ENCODE measurements at regions not wholly inside any gene's neighbourhood (a gene's known extent, or its start where the extent isn't known, plus 50 kb on each side); places are given as distances from the start of the nearest gene placed in this dataset.

DNA sequence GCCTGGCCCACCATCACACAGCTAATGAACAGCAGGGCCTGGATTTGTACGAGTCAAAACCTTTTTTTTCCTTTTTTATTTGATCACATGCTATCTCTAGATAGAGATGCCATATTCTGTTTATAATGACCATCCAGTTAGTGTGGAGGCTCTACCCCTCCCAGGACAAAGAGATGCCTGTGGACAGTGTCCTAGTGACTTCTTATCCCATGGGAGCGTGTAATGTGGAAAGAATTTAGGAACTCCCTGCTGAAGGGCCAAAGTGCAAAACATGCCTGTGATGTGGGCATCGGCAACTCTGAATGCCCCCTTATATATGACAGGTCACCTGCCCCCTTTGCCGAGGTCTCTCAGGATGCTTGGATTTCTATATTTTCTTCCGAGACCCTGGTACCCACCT is 292.2 kb downstream of the RRAGC start:
- ATAC-seq (no peak), DNase-seq (ENCODE audit: low spot score) (no peak)
- Mint-ChIP-seq H3K4me1 (peaks cover 7% of the 10 kb centered on the region), H3K4me3 (no peak overlapping the region), H3K36me3 (ENCODE audit: low read depth) (no peaks in the 10 kb centered on the region), H3K27me3 (ENCODE audit: insufficient read depth, low read depth, poor library complexity) (peaks cover 3% of the 10 kb centered on the region), H3K27ac (no peak overlapping the region), H3K9me3 (no peaks in the 10 kb centered on the region)
- Histone ChIP-seq H2AFZ (no peak overlapping the region), H3K79me2 (replicated peaks; ENCODE audit: insufficient read depth) (no peaks in the 10 kb centered on the region), H3K4me1 (ENCODE audit: insufficient read depth) (no peaks in the 10 kb centered on the region), H3K27ac (ENCODE audit: low read depth) (no peak overlapping the region), H3K36me3 (ENCODE audit: insufficient read depth) (no peaks in the 10 kb centered on the region), H3F3A (replicated peaks; ENCODE audit: low read depth) (no peaks in the 10 kb centered on the region), H3K27me3 (ENCODE audit: insufficient read depth) (no peaks in the 10 kb centered on the region), H3K4me2 (no peak overlapping the region), H4K20me1 (replicated peaks; ENCODE audit: insufficient read depth) (0 out of 2 replicates have a peak, but pooled peaks cover 3% of the 10 kb centered on the region), H3K4me3 (no peak overlapping the region), H3K9me2 (ENCODE audit: insufficient read depth) (no peaks in the 10 kb centered on the region)
- TF ChIP-seq ZNF114 (CRISPR knock-in tag; IDR thresholded peaks at IDR 0.05) (no peak), ZNF331 (CRISPR knock-in tag; IDR thresholded peaks at IDR 0.05; ENCODE audit: low read depth) (no peak), CREB1 (CRISPR knock-in tag; IDR thresholded peaks at IDR 0.05; ENCODE audit: low read depth) (no peak), EZH2 (IDR thresholded peaks at IDR 0.05; ENCODE audit: low read depth, unreplicated experiment) (no peak), EZH2phosphoT487 (IDR thresholded peaks at IDR 0.05; ENCODE audit: unreplicated experiment) (no peak), POLR2AphosphoS5 (IDR thresholded peaks at IDR 0.05; ENCODE audit: low read depth) (no peak), STAT1 (IDR thresholded peaks at IDR 0.05; ENCODE audit: unreplicated experiment) (no peak), NANOG (IDR thresholded peaks at IDR 0.05; ENCODE audit: borderline replicate concordance) (no peak), JUNB (IDR thresholded peaks at IDR 0.05; ENCODE audit: unreplicated experiment) (no peak)
- TF ChIP-seq, protein P1, sequence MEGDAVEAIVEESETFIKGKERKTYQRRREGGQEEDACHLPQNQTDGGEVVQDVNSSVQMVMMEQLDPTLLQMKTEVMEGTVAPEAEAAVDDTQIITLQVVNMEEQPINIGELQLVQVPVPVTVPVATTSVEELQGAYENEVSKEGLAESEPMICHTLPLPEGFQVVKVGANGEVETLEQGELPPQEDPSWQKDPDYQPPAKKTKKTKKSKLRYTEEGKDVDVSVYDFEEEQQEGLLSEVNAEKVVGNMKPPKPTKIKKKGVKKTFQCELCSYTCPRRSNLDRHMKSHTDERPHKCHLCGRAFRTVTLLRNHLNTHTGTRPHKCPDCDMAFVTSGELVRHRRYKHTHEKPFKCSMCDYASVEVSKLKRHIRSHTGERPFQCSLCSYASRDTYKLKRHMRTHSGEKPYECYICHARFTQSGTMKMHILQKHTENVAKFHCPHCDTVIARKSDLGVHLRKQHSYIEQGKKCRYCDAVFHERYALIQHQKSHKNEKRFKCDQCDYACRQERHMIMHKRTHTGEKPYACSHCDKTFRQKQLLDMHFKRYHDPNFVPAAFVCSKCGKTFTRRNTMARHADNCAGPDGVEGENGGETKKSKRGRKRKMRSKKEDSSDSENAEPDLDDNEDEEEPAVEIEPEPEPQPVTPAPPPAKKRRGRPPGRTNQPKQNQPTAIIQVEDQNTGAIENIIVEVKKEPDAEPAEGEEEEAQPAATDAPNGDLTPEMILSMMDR (conservative IDR thresholded peaks at IDR 0.05; ENCODE audit: low read depth in 2 of 2): no peak
- TF ChIP-seq, protein P2, sequence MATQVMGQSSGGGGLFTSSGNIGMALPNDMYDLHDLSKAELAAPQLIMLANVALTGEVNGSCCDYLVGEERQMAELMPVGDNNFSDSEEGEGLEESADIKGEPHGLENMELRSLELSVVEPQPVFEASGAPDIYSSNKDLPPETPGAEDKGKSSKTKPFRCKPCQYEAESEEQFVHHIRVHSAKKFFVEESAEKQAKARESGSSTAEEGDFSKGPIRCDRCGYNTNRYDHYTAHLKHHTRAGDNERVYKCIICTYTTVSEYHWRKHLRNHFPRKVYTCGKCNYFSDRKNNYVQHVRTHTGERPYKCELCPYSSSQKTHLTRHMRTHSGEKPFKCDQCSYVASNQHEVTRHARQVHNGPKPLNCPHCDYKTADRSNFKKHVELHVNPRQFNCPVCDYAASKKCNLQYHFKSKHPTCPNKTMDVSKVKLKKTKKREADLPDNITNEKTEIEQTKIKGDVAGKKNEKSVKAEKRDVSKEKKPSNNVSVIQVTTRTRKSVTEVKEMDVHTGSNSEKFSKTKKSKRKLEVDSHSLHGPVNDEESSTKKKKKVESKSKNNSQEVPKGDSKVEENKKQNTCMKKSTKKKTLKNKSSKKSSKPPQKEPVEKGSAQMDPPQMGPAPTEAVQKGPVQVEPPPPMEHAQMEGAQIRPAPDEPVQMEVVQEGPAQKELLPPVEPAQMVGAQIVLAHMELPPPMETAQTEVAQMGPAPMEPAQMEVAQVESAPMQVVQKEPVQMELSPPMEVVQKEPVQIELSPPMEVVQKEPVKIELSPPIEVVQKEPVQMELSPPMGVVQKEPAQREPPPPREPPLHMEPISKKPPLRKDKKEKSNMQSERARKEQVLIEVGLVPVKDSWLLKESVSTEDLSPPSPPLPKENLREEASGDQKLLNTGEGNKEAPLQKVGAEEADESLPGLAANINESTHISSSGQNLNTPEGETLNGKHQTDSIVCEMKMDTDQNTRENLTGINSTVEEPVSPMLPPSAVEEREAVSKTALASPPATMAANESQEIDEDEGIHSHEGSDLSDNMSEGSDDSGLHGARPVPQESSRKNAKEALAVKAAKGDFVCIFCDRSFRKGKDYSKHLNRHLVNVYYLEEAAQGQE (IDR thresholded peaks at IDR 0.05; ENCODE audit: unreplicated experiment): no peak
- TF ChIP-seq, protein P3, sequence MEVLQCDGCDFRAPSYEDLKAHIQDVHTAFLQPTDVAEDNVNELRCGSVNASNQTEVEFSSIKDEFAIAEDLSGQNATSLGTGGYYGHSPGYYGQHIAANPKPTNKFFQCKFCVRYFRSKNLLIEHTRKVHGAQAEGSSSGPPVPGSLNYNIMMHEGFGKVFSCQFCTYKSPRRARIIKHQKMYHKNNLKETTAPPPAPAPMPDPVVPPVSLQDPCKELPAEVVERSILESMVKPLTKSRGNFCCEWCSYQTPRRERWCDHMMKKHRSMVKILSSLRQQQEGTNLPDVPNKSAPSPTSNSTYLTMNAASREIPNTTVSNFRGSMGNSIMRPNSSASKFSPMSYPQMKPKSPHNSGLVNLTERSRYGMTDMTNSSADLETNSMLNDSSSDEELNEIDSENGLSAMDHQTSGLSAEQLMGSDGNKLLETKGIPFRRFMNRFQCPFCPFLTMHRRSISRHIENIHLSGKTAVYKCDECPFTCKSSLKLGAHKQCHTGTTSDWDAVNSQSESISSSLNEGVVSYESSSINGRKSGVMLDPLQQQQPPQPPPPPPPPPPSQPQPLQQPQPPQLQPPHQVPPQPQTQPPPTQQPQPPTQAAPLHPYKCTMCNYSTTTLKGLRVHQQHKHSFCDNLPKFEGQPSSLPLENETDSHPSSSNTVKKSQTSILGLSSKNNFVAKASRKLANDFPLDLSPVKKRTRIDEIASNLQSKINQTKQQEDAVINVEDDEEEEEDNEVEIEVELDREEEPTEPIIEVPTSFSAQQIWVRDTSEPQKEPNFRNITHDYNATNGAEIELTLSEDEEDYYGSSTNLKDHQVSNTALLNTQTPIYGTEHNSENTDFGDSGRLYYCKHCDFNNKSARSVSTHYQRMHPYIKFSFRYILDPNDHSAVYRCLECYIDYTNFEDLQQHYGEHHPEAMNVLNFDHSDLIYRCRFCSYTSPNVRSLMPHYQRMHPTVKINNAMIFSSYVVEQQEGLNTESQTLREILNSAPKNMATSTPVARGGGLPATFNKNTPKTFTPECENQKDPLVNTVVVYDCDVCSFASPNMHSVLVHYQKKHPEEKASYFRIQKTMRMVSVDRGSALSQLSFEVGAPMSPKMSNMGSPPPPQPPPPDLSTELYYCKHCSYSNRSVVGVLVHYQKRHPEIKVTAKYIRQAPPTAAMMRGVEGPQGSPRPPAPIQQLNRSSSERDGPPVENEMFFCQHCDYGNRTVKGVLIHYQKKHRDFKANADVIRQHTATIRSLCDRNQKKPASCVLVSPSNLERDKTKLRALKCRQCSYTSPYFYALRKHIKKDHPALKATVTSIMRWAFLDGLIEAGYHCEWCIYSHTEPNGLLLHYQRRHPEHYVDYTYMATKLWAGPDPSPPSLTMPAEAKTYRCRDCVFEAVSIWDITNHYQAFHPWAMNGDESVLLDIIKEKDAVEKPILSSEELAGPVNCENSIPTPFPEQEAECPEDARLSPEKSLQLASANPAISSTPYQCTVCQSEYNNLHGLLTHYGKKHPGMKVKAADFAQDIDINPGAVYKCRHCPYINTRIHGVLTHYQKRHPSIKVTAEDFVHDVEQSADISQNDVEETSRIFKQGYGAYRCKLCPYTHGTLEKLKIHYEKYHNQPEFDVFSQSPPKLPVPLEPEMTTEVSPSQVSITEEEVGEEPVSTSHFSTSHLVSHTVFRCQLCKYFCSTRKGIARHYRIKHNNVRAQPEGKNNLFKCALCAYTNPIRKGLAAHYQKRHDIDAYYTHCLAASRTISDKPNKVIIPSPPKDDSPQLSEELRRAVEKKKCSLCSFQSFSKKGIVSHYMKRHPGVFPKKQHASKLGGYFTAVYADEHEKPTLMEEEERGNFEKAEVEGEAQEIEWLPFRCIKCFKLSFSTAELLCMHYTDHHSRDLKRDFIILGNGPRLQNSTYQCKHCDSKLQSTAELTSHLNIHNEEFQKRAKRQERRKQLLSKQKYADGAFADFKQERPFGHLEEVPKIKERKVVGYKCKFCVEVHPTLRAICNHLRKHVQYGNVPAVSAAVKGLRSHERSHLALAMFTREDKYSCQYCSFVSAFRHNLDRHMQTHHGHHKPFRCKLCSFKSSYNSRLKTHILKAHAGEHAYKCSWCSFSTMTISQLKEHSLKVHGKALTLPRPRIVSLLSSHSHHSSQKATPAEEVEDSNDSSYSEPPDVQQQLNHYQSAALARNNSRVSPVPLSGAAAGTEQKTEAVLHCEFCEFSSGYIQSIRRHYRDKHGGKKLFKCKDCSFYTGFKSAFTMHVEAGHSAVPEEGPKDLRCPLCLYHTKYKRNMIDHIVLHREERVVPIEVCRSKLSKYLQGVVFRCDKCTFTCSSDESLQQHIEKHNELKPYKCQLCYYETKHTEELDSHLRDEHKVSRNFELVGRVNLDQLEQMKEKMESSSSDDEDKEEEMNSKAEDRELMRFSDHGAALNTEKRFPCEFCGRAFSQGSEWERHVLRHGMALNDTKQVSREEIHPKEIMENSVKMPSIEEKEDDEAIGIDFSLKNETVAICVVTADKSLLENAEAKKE (CRISPR knock-in tag; IDR thresholded peaks at IDR 0.05): no peak
- TF ChIP-seq, protein P4, sequence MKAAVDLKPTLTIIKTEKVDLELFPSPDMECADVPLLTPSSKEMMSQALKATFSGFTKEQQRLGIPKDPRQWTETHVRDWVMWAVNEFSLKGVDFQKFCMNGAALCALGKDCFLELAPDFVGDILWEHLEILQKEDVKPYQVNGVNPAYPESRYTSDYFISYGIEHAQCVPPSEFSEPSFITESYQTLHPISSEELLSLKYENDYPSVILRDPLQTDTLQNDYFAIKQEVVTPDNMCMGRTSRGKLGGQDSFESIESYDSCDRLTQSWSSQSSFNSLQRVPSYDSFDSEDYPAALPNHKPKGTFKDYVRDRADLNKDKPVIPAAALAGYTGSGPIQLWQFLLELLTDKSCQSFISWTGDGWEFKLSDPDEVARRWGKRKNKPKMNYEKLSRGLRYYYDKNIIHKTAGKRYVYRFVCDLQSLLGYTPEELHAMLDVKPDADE (IDR thresholded peaks at IDR 0.05): no peak

Measured in GM23338 (cell line).